ENCODE measurements at regions not wholly inside any gene's neighbourhood (a gene's known extent, or its start where the extent isn't known, plus 50 kb on each side); places are given as distances from the start of the nearest gene placed in this dataset.

DNA sequence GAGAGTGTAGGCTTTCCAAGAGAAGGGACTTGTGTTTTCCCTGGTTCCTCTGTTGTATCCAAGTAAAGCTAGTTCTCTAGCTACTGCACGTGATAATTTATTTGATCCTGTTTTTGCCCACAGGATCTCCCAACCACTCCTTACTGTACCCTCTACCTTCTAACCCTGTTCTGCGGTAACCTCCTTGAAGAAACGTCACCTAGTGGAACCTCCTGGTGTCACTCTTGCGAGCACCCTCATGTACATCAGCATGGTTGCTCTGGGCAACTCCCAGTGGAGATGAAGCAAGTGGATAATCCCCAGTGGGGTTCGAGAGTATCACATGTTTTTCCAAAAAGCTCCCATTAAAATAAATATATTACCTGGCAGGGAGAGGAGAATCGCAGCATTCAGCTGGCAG is 108.9 kb upstream of the CLMP start:
- DNase-seq (ENCODE audit: low read depth): no peak

DNA sequence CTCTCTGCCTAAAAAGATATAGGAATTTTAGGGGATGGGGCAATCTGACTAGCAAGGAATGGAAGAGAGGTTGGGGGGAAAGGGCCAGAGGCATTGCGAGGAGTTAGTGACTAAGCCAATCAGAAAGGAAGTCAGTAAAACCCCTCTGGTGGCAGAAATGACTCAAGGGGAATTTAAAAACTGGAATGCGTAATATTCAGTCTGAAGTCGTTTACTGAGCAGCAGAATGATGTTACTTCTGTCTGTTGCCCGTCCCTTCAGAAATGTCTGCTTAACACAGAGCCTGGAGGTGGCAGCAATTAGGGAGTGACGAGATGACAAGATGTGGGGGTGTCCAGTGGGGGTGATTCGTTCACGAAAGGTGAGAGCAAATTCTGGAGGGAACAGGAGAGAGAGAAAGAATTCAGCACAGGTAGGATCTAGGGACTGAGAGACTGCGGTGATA is 107.7 kb upstream of the CLMP start:
- peak; percentile 16 for DNase-seq (ENCODE audit: low read depth)

DNA sequence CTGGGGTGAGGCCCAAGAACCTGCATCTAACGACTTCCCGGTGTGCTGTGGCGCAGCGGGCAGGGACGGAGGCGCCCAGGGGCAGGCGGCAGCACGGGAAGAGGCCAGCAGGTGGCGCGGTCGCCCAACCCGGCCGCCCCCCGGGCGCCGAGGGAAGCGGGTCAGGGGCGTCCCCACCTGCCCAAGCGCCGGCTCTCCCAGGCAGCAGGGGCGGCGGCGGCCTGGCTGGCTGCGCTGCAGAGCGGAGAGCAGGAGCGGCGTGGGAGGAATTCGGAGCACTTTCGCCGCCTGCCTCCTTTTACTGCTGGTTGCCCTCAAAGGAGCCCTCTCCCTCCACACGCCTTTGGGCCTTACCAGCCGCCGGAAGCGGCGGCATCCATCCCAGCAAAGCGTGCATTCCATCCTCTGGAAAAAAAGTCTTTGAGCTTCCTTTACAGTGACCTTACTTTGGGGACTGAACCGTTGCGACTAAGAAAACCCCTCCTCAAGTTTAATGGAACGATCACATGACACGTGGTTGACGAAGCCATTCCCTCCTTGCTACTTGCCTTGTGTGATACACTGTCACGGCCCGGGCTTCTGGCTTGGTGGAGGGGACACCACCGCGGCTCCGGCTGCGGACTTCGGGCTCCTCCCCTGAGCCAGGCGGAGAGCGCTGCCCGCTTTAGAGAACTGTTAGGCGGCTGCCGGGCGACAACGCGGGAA is 106.8 kb upstream of the CLMP start:
- no peak for DNase-seq (ENCODE audit: low read depth)

DNA sequence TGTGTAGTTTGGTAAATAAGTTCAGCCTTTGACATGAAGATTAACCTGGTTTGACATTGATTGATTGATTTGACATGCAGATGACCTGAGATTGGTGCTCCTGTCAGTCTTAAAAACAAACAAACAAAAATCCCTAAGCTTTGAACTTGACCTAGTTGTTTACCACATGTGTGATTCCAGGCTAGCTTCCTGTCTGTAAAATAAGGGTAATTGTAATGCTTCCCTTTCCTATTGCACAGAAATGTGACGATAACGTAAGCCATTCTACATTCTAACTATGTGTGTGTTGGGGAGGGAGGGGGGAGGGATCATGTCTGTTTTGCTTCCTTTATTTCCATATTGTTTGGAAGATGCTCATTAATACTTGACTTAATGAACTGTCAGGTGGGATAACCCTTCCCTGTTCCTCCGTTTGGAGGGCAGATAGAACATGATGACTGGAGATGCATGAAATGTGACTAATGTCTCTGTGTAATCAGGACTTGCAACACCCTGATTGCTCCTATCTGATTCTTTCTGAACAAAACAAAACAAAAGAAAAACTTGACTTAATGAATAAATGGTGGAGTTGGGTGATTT is 106.1 kb upstream of the CLMP start:
- DNase-seq (ENCODE audit: low read depth): peak; percentile 84

DNA sequence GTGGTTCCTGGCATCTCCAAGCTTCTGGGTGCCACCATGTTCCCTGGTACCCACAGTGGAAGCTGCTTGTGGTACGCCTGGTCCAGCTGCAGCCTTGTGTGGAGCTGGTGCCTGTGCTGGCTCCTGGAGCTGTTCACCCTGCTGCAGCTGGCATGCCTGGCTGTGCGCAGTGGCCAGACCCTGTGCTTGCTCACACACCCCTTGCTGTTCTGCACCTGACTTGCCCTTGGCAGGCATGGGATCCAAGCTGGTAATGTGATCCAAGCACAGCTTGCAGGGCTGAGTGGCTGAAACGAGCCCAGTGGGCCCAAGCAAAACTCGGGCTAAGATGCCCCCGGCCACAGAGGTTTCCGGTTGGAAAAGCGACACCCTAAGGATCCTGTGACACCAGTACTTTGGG is 104.7 kb upstream of the CLMP start:
- no peak for DNase-seq (ENCODE audit: low read depth)

DNA sequence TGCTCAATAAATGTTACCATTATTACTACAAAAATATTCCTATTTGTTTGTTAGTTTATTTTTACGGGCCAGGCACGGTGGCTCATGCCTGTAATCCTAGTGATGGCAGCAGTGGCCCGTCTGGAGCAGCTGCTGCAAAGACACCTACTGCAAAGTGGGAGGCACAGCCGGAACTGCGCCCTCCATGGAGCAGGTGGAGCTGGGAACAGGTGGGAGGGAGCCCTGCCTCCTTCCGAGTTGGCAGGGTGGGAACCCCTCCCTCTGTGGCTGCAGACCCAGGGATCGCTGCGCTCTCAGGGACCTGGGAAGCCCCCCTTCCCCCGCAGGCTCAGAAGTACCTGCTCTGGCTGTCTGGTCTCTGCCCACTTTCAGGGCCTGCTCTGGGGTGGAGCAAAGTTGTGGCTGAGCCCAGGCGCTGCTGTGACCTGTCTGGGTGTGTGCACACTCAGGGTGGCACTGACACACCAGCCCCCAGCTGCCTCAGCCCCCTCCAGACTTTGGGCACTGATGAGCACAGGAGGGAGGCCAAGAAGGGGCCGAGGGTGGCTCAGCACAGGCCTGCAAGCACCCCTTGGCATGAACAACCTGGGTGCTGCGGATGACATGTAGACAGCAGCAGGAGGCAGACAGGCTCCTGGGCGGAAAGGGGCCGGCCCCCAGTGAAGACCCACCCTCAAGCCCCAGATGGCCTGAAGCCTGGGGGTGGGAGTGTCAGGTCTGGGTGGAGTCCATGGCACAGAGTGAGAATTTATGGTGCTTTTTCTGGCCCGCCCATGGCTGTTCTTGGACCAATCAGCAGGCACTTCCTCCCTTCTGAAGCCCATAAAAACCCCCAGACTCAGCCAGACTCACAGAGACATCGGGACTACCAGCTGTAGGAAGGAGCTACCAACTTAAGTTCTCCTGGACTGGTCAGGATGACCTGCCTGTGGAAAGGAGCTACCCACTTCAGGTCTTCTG is 103.7 kb upstream of the CLMP start:
- no peak for DNase-seq (ENCODE audit: low read depth)

GRCh38 chr11:123292647-123293046 is 97.6 kb upstream of the CLMP start:
- no peak for DNase-seq (ENCODE audit: low read depth)

- no peak for DNase-seq (ENCODE audit: low read depth)
Observed at GRCh38 chr11:123291201-123291869, 96.3 kb upstream of the CLMP start.

DNA sequence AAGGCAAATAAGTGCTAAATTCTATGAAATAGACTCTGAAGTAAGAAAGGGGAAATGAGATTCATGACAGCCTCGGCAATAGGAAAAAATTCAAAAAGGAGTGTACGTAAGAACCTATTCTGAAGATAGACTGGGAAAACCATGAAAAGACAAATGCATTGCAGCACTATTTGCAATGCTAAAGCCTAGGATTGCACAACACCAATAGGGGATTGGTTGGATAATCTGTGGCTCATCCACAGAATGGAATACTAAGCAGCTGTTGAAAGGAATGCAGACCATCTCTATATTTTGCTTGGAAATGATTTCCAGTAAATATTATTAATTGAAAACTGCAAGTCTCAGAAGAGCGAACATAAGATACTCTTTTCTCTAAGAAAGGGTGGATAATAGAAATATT is 91.7 kb upstream of the CLMP start:
- DNase-seq (ENCODE audit: low read depth): no peak

DNA sequence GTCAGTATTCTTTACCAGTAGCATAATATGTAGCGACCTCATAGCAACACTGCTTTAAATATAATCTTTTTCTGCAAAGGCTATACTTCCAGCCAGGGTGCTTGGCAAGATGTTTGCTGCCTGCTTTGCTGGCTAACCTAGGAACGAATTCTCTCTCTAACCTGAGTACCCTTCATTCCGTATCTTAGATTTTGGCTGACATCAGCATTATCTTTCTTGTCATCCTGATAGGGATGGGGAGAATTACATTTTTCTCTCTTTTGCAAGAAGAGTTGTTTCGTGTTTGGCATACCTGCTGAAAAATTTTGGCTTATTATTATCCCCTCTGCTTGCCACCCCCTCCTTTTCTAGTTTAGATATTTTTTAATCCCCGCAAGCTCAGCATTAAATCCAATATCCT is 91.2 kb upstream of the CLMP start:
- DNase-seq (ENCODE audit: low read depth): no peak

- DNase-seq (ENCODE audit: low read depth): no peak
Observed at GRCh38 chr11:123284454-123284853, 89.4 kb upstream of the CLMP start.

DNA sequence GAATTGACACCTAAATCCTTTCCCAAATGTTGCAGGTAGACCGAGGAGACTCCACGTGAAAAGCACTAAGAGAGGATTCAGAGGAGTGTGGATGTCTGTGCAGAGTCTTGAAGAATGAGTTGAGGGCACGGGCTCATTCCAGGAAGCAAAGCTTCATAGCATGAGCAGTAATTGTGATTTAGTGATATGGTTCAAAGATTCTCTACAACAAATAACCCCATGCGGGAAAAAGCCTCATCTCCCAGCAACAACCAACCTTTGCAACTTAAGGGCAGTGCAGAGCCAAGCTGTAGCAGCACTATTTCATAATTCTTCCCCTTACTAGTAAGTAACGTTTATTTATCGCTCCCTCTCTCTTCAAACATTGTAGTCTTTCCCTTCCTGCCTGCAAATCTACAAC is 87.5 kb upstream of the CLMP start:
- DNase-seq (ENCODE audit: low read depth): peak; percentile 72

DNA sequence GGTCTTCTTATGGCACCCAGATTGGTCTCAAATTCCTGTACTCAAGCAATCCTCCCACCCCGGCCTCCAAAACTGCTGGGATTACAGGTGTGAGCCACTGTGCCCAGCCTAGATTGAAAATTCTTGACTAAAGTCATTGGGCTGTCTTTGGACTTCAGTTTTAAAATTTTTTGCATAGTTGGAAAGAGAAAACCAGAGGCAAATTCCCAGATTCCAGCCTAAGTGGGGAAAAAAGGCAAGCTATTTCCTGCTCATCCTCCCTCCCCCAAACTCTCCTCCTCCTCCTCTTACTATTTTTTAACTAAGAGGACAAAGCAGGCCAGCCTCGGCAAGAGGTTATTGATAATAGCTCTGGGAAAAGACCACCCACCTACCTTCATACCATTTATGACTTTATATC is 78.6 kb upstream of the CLMP start:
- no peak for DNase-seq (ENCODE audit: low read depth)

- DNase-seq (ENCODE audit: low read depth): peak; percentile 38
Observed at GRCh38 chr11:123272565-123272964, 77.5 kb upstream of the CLMP start.

GRCh38 chr11:123268156-123268555 is 73.1 kb upstream of the CLMP start:
- no peak for DNase-seq (ENCODE audit: low read depth)

DNA sequence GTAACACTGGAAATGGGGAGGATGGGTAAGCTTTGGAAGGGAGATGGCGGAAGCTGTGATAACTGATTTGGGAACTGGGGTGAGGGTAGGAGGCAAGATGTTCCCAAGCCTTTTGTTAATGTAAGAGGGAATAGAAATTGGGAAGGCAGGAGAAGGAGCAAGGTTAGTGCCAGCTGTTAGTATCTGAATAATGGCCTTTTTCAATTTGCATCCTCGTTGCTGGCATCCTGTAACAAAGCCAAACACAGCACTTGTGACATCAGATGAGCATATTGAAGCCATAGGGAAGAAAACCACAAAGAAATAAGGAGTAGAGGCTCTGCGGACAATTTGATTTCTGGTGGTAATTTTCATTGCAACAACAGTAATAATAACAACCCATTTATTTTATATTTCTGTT is 70.9 kb upstream of the CLMP start:
- no peak for DNase-seq (ENCODE audit: low read depth)

- no peak for DNase-seq (ENCODE audit: low read depth)
Observed at GRCh38 chr11:123264431-123264780, 69.4 kb upstream of the CLMP start.

- DNase-seq (ENCODE audit: low read depth): peak; percentile 51
Observed at GRCh38 chr11:123261345-123262106, 66.5 kb upstream of the CLMP start.

- no peak for DNase-seq (ENCODE audit: low read depth)
Observed at GRCh38 chr11:123260511-123261211, 65.6 kb upstream of the CLMP start.

GRCh38 chr11:123258877-123259276 is 63.8 kb upstream of the CLMP start:
- no peak for DNase-seq (ENCODE audit: low read depth)

DNA sequence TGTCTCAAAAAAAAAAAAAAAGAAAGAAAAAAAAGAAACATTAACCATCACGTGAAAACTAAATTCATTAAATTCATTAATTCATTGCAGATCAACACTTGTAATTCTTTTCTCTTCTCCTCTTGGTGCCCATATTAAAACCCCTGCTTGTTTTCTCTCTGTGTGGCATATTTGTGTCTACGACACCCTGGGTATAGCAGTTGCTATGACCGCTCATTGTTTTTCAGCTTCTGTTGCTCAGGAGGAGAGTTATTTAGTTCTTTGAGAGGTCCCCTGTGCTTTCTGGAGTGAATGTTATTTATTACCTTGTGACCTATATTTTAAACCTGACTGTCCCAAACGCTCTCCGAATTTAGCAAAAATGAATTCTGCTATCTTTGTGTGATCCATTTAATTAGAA is 62.3 kb upstream of the CLMP start:
- DNase-seq (ENCODE audit: low read depth): no peak

All from renal cortical epithelial cell (primary cell).